ENCODE measurements at regions not wholly inside any gene's neighbourhood (a gene's known extent, or its start where the extent isn't known, plus 50 kb on each side); places are given as distances from the start of the nearest gene placed in this dataset.

GRCh38 chr2:39511219-39511604, 74.1 kb upstream of the MAP4K3 start:
- TF ChIP-seq CTCF (IDR thresholded peaks at IDR 0.05), result no peak
- peak overlapping the region; percentile 66 to 86 for H3K27ac ChIP-seq
- H3K4me1 ChIP-seq, result peaks cover 2 to 73% of the 10 kb centered on the region in 2 donors
- no peaks in the 10 kb centered on the region for H3K36me3 ChIP-seq
- H3K4me3 ChIP-seq, result no peak overlapping the region
- no peaks in the 10 kb centered on the region for H3K27me3 ChIP-seq
- no peak for DNase-seq (ENCODE audit: low spot score)
- H3K9me3 ChIP-seq, result no peaks in the 10 kb centered on the region

GRCh38 chr2:39511605-39512433, 74.7 kb upstream of the MAP4K3 start:
- DNase-seq (ENCODE audit: low spot score), result no peak
- Histone ChIP-seq H3K27ac (peak overlapping the region; percentile 66 to 86), H3K9me3 (no peaks in the 10 kb centered on the region), H3K4me3 (no peak overlapping the region), H3K36me3 (no peaks in the 10 kb centered on the region), H3K4me1 (peaks cover 2 to 79% of the 10 kb centered on the region in 2 donors), H3K27me3 (no peaks in the 10 kb centered on the region)
- no peak for TF ChIP-seq CTCF (IDR thresholded peaks at IDR 0.05)

GRCh38 chr2:39512434-39512935, 75.4 kb upstream of the MAP4K3 start:
- H3K36me3 ChIP-seq, result no peaks in the 10 kb centered on the region
- H3K4me1 ChIP-seq, result peaks cover 2 to 86% of the 10 kb centered on the region in 2 donors
- no peak for DNase-seq (ENCODE audit: low spot score)
- no peak for TF ChIP-seq CTCF (IDR thresholded peaks at IDR 0.05)
- H3K9me3 ChIP-seq, result no peaks in the 10 kb centered on the region
- no peaks in the 10 kb centered on the region for H3K27me3 ChIP-seq
- H3K4me3 ChIP-seq, result no peak overlapping the region
- peak overlapping the region; percentile 66 to 86 for H3K27ac ChIP-seq

- Histone ChIP-seq H3K36me3 (no peaks in the 10 kb centered on the region), H3K27ac (peak overlapping the region; percentile 66 to 86), H3K4me1 (peaks cover 2 to 90% of the 10 kb centered on the region in 2 donors), H3K9me3 (no peaks in the 10 kb centered on the region), H3K4me3 (no peak overlapping the region), H3K27me3 (no peaks in the 10 kb centered on the region)
- no peak for TF ChIP-seq CTCF (IDR thresholded peaks at IDR 0.05)
- DNase-seq (ENCODE audit: low spot score), result no peak
These were observed 75.9 kb upstream of the MAP4K3 start for GRCh38 chr2:39512941-39513340.

- Histone ChIP-seq H3K4me1 (peaks cover 2 to 95% of the 10 kb centered on the region in 2 donors), H3K9me3 (no peaks in the 10 kb centered on the region), H3K27me3 (no peaks in the 10 kb centered on the region), H3K27ac (peak overlapping the region; percentile 66 to 86), H3K4me3 (no peak overlapping the region), H3K36me3 (no peaks in the 10 kb centered on the region)
- TF ChIP-seq CTCF (IDR thresholded peaks at IDR 0.05), result peak; percentile 33 to 69
- DNase-seq (ENCODE audit: low spot score), result peak; percentile 78
These were observed 76.6 kb upstream of the MAP4K3 start for GRCh38 chr2:39513641-39514094.
